HG03060 (cell line): ENCODE measurements at regions not wholly inside any gene's neighbourhood (a gene's known extent, or its start where the extent isn't known, plus 50 kb on each side); places are given as distances from the start of the nearest gene placed in this dataset.

Experiments
- ATAC-seq: cut with Tn5 transposase; IDR thresholded peaks from one replicate; pipeline ENCODE4 v1.9.1; 2021; ENCODE audit warnings: low read depth, moderate number of reproducible peaks; ENCODE audit not compliant: unreplicated experiment

DNA sequence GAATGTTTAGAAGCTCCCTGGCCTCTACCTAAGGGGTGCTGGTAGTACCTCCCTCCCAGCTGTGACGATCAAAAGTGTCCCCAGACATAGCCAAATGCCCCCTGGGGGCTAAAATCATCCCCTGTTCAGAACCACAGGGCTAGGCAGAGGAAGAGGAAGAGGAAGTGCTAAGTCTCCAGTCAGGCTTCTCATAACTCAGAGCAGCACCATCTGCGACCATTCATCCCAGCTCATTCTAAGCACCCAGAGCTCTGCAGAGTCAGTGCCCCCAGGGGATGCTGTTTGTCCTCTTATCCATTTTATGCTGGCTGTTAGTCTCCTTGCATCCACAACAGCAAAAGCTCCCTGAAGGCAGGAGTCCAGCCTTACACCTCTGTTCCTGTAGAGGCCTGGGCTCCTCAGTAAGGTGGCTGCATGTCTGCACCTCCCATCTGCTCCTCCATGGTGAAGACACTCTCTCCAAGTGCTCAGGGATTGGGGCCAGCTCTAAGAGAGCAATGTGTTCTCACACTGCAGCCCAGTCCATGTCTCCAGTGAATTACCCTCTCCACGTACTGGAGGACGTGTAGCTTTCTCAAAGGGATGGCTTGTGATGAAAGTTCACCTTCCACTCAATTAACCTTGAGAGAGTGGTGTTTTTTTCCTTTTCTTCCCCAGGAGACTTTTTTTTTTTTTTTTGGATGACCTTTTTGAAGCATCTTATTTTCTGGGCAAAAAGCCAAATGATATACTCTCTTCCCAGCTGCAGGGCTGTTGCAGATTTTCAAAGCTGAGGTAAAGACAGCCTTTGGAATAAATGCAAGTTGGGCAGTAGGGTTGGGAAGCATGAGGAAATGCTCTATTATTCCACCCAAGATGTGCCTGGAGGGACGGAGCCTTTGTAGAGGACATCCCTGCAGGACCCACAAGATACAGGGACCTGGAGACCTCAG, 158.9 kb upstream of the SLC14A2 start:
- ATAC-seq: no peak

DNA sequence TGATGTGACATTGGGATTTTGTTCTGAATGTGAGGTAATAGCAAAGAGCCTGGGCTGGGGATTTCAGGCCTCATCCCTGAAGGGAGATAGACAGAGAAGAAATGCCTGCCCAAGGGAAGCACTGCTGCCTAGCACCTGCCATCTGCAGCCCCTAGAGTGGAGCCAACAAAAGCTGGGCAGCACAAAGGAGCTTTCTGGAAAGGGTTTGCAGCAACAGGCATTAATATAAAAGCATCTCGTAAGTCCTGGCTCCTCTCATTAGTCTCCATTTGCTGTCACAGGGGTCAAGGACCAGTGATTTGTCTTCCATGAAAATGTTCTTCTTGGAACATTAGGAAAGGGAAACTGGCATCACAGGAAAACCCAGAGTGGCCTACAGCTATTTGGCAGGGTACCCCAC, 157.2 kb upstream of the SLC14A2 start:
- no peak for ATAC-seq

DNA sequence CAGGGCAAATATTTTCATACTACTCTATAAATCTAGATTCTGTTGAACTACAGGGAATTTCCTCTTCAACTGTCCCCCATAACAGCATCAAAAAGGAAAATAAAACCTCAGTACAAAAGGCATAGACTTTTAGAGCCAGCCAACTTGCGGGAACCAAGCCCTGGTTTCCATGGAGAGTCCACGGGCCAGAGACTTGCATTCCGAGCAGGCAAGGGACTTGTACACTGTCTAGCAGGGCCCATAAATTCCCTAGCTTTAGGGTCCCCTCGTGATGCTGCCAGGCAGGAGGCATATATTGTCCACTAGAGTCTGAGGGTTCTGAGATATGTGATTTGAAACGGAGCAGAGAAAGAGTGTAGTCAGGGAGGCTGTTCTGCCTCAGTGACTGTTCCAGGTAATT, 153.1 kb upstream of the SLC14A2 start:
- no peak for ATAC-seq

DNA sequence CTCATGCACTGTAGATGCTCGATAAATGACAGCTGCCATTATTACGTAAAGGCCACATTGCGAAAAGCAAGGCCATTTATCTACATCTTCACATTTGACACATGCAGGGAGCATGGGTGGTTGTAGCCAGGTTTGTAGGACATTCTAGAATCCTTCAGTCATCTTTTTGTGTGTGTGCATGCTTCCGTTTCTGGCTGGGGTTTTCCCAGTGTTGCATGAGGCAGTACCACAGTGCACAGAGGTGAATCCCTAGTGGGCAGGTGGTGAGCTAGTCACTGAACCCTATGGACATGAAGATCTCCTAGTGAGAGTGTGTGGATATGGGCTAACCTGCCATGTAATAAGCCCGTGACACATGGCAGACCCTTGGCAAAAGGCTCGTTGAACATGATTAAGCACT, 151.8 kb upstream of the SLC14A2 start:
- ATAC-seq: no peak

GRCh38 chr18:45464619-45465018, 150.7 kb upstream of the SLC14A2 start:
- no peak for ATAC-seq

GRCh38 chr18:45467293-45467692, 148.0 kb upstream of the SLC14A2 start:
- ATAC-seq: no peak

GRCh38 chr18:45467945-45468344, 147.3 kb upstream of the SLC14A2 start:
- ATAC-seq: no peak

DNA sequence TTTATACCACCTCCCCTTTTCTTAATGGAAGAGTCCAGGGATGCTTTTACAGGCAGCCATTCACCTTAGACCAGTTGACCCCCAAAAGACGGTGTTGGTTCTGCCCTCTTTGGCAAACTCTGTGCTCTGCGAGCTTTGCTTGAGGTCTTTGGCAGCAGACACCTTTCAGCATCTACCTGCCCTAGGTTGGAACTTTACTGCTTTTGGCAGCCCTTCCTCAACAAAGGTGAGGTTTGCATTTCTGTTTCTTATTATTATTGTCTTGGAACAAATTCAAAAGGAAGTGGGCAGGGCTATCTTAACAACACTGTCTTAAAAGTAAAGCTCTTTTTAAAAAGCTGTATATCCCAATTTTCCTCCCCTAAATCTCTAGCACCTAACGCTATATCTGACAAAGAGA, 136.4 kb upstream of the SLC14A2 start:
- no peak for ATAC-seq

- ATAC-seq: no peak
These were observed 134.9 kb upstream of the SLC14A2 start for GRCh38 chr18:45480219-45481015.

GRCh38 chr18:45481821-45482220, 133.5 kb upstream of the SLC14A2 start:
- no peak for ATAC-seq

GRCh38 chr18:45482286-45482685, 133.0 kb upstream of the SLC14A2 start:
- no peak for ATAC-seq

- no peak for ATAC-seq
These were observed 127.7 kb upstream of the SLC14A2 start for GRCh38 chr18:45487581-45487980.

DNA sequence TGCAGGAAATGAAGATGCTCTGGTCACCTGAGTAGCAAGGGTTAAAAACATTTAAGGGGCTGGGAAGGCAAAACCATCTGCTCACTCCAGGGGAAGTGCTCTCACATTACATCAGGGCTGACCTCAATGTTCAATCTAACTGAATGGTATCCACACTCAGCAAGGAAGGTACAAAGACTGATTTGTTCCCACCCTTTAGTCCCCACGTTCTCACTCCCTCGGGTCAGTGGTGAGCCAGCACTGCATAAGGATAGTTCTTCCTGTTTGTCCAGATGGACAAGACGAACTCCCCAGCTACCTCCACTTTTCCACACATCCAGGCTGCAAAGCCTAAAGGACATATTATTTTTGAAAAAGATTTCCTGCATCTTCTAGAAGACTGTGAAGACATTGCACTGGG, 126.6 kb upstream of the SLC14A2 start:
- ATAC-seq: no peak

- no peak for ATAC-seq
These were observed 121.4 kb upstream of the SLC14A2 start for GRCh38 chr18:45493830-45494229.

DNA sequence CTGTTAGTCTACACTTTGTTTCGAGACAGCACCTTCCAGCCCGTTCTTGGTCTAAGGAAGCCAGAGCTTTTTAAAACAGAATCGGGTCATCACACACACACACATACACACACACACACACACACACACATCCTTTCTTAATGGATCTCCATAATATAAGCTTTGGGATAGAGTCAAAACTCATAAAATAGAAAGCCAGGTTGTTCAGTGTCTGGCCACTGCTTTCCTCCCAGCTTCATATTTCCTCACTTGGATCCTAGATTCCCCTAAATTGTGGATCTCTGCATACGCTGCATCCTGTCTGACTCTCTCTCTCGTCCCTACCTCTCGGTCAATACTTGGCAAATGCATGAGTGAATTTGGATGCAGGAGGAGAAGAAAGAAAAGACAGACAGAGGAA, 120.5 kb upstream of the SLC14A2 start:
- ATAC-seq: no peak

- no peak for ATAC-seq
These were observed 118.5 kb upstream of the SLC14A2 start for GRCh38 chr18:45496741-45497140.

DNA sequence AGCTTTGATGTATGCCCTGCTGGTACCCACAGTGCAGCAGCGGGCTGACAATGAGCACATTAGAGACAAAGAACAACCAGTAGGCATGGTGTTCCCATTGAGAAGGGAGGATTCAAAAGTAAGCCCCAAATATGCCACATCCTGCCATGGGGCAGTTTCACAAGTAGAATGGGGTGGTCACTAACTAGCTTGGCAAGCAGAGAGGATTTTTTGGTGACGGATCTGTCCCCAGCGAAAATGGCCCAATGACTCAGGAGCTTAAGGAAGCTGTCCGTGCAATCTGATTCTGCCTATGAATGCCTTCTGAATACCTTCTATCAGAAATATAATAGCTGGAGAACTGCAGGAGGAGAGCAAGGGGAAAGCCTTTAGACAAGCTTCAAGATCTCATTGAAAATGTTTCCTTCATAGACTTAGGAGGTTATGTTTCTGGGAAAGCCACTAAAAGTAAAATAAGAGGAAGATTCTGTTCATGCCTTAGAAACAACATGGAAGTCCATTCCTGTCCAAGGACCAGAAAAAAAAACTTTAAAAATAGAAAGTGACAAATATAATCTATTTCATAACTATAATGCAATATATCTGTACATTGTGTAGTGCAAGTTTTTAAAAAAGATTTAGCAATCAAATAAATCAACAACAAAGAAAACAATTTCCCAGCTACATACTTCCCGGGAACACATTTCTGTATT, 117.5 kb upstream of the SLC14A2 start:
- no peak for ATAC-seq

GRCh38 chr18:45498287-45498658, 117.0 kb upstream of the SLC14A2 start:
- no peak for ATAC-seq

GRCh38 chr18:45503990-45504389, 111.3 kb upstream of the SLC14A2 start:
- no peak for ATAC-seq

GRCh38 chr18:45505497-45506206, 109.6 kb upstream of the SLC14A2 start:
- no peak for ATAC-seq

DNA sequence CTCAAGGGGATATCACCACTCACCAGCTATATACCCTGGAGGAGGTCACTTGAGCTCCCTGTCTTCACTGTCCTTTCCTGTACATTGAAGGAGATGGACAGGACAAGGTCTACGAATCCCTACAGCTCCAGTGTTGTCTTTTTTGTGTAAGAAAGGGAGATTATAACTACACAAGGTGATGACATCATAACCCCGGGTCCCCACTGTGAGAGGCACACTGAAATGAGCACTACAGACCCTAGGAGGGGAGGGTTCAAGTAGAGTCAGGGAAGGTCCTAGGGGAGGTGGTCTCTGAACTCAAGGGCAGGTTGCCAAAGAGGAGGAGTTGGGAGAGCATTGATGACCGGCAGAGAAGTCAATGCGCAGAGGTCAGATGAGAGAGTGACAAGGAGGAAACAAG, 108.3 kb upstream of the SLC14A2 start:
- no peak for ATAC-seq
